Right lung (tissue), 2 donors: ENCODE measurements at regions not wholly inside any gene's neighbourhood (a gene's known extent, or its start where the extent isn't known, plus 50 kb on each side); places are given as distances from the start of the nearest gene placed in this dataset.
A peak's percentile ranks its signal among the peaks of the same experiment; 100 is the strongest.

Experiments used
- DNase-seq, 2 donors: peaks; one replicate each; pipeline ENCODE4 v3.0.0-alpha.2; 2013

GRCh38 chr6:168228676-168229367, 90.8 kb downstream of the DACT2 start:
- no peak for DNase-seq

GRCh38 chr6:168227840-168228239, 91.7 kb downstream of the DACT2 start:
- no peak for DNase-seq

GRCh38 chr6:168226902-168227318, 92.7 kb downstream of the DACT2 start:
- DNase-seq: no peak

- DNase-seq: no peak
Observed at GRCh38 chr6:168226061-168226752, 93.4 kb downstream of the DACT2 start.

- DNase-seq: no peak
Observed at GRCh38 chr6:168225471-168225911, 94.1 kb downstream of the DACT2 start.

- DNase-seq: no peak
Observed at GRCh38 chr6:168223755-168224154, 95.8 kb downstream of the DACT2 start.

GRCh38 chr6:168223150-168223549, 96.4 kb downstream of the DACT2 start:
- no peak for DNase-seq

- DNase-seq: no peak
Observed at GRCh38 chr6:168222115-168223043, 97.2 kb downstream of the DACT2 start.

GRCh38 chr6:168221497-168222079, 98.0 kb downstream of the DACT2 start:
- DNase-seq: no peak

- DNase-seq: no peak
Observed at GRCh38 chr6:168221000-168221399, 98.6 kb downstream of the DACT2 start.

- DNase-seq: no peak
Observed at GRCh38 chr6:168219804-168220203, 99.8 kb downstream of the DACT2 start.

- no peak for DNase-seq
Observed at GRCh38 chr6:168218785-168219566, 100.6 kb downstream of the DACT2 start.

- peak; percentile 55 to 56 for DNase-seq
Observed at GRCh38 chr6:168217880-168218537, 101.6 kb downstream of the DACT2 start.

- no peak for DNase-seq
Observed at GRCh38 chr6:168217216-168217879, 102.2 kb downstream of the DACT2 start.

GRCh38 chr6:168216751-168217191, 102.8 kb downstream of the DACT2 start:
- no peak for DNase-seq

GRCh38 chr6:168216117-168216516, 103.5 kb downstream of the DACT2 start:
- no peak for DNase-seq

GRCh38 chr6:168215121-168215808, 104.3 kb downstream of the DACT2 start:
- DNase-seq: no peak

GRCh38 chr6:168214586-168215104, 104.9 kb downstream of the DACT2 start:
- DNase-seq: no peak

- no peak for DNase-seq
Observed at GRCh38 chr6:168213121-168213524, 106.5 kb downstream of the DACT2 start.
